22Rv1 (cell line): ENCODE measurements at regions not wholly inside any gene's neighbourhood (a gene's known extent, or its start where the extent isn't known, plus 50 kb on each side); places are given as distances from the start of the nearest gene placed in this dataset.
"Not testable (repeated sequence)": the region's sequence is repeated elsewhere in the genome, so short reads cannot be mapped to it uniquely, and the experiment has no call there.

Experiments used
- H3K27ac ChIP-seq: fragments of 450-650 bp; 2 replicates; pipeline ENCODE4 v1.5.1; 2017
- CTCF ChIP-seq: fragments of 450-650 bp; IDR thresholded peaks from 2 replicates; pipeline ENCODE4 v1.5.1; 2017; ENCODE audit warnings: mild to moderate bottlenecking
- ZFX ChIP-seq: fragments of 450-650 bp; IDR thresholded peaks from 2 replicates; pipeline ENCODE4 v1.6.1; 2017; ENCODE audit warnings: antibody characterized with exemption, borderline replicate concordance

- no peak overlapping the region for H3K27ac ChIP-seq
- TF ChIP-seq CTCF (no peak), ZFX (no peak)
Observed at GRCh38 chr10:2207246-2207922, 470.1 kb upstream of the ADARB2 start.

- H3K27ac ChIP-seq = no peak overlapping the region
- no peak for TF ChIP-seq CTCF
- TF ChIP-seq ZFX = no peak
Observed at GRCh38 chr10:2205406-2205805, 468.1 kb upstream of the ADARB2 start.

- no peak overlapping the region for H3K27ac ChIP-seq
- TF ChIP-seq CTCF (no peak), ZFX (no peak)
Observed at GRCh38 chr10:2202401-2202800, 465.1 kb upstream of the ADARB2 start.

- no peak overlapping the region for H3K27ac ChIP-seq
- TF ChIP-seq ZFX = no peak
- no peak for TF ChIP-seq CTCF
Observed at GRCh38 chr10:2201534-2202099, 464.3 kb upstream of the ADARB2 start.

GRCh38 chr10:2197663-2198062 is 460.3 kb upstream of the ADARB2 start:
- TF ChIP-seq CTCF (no peak), ZFX (no peak)
- H3K27ac ChIP-seq = no peak overlapping the region

- TF ChIP-seq CTCF (no peak), ZFX (no peak)
- no peak overlapping the region for H3K27ac ChIP-seq
Observed at GRCh38 chr10:2196272-2196671, 458.9 kb upstream of the ADARB2 start.

GRCh38 chr10:2189356-2189755 is 452.0 kb upstream of the ADARB2 start:
- not testable (repeated sequence) for H3K27ac ChIP-seq

GRCh38 chr10:2188371-2188770 is 451.0 kb upstream of the ADARB2 start:
- no peak for TF ChIP-seq CTCF
- TF ChIP-seq ZFX = no peak
- H3K27ac ChIP-seq = no peak overlapping the region
